ENCODE measurements at regions not wholly inside any gene's neighbourhood (a gene's known extent, or its start where the extent isn't known, plus 50 kb on each side); places are given as distances from the start of the nearest gene placed in this dataset.

DNA sequence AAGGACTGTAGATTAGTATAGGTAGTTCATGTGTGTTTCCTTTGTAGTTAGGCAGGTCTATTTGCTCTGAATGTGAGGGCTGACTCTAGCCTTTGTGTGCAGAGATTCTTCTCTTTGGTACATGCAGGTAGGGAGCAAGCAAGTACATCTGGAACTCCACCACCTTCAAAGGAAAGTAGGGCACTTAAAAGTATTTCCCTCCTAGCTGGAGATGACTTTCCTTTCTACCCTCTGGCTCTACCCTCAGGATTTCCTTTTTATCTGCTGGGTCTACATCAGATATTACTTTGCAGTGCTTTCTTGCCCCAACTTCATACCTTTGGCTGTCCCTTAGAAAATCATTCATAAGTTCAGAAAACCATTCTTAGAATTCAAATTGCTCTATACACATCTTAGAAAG is 91.7 kb upstream of the HIVEP3 start:
- no peaks in the 10 kb centered on the region for H3K27me3 Mint-ChIP-seq
- no peak for DNase-seq
- peaks cover 5% of the 10 kb centered on the region for H3K36me3 Mint-ChIP-seq
- H3K27ac Mint-ChIP-seq, result no peak overlapping the region
- H3K9me3 Mint-ChIP-seq, result no peaks in the 10 kb centered on the region
- CTCF ChIA-PET, result no interaction called here
- no peak overlapping the region for H3K4me3 Mint-ChIP-seq
- H3K4me1 Mint-ChIP-seq, result peaks cover 32% of the 10 kb centered on the region

DNA sequence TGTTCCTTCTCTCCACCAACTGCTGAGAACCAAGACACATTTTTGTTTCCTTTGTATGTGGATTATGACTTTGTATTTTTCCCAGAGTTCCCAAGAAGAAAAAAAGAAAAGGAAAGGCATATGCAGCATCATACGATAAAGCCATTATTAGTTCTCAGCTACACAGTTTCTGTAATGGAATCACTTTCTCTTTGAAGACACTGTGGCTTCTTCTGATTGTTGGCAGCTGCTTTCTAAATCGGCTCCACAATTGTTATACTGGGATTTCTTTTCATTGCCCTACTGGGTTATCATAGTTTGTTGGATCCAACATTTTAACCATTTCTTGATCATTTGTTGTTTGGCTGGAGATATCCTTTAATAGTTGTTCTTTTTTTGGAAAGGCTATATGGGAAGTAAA is 89.5 kb upstream of the HIVEP3 start:
- CTCF ChIA-PET, result no interaction called here
- no peak for DNase-seq
- Mint-ChIP-seq H3K9me3 (no peaks in the 10 kb centered on the region), H3K36me3 (no peaks in the 10 kb centered on the region), H3K27ac (no peak overlapping the region), H3K4me1 (peaks cover 13% of the 10 kb centered on the region), H3K27me3 (no peaks in the 10 kb centered on the region), H3K4me3 (no peak overlapping the region)

DNA sequence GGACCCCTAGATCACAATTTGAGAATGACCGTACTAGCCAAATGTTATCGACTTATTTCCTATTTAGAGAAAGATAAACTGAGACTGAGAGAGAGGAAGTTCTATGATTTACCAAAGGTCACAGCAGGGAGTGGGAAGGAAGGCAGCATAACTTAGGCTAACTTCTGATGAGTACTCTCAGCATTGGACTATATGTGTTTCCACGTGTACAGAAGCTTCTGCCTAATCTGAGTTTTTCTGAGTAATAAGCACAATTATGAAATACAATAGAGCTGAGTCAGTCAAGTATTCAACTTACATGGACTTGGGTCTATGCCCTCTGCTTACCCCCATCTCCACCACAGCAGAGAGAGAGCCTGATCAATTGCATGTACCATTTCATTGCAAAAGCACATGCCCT is 88.1 kb upstream of the HIVEP3 start:
- H3K9me3 Mint-ChIP-seq, result no peaks in the 10 kb centered on the region
- H3K27ac Mint-ChIP-seq, result no peak overlapping the region
- no peak overlapping the region for H3K4me3 Mint-ChIP-seq
- CTCF ChIA-PET, result no interaction called here
- no peak for DNase-seq
- peaks cover 13% of the 10 kb centered on the region for H3K4me1 Mint-ChIP-seq
- no peaks in the 10 kb centered on the region for H3K36me3 Mint-ChIP-seq
- no peaks in the 10 kb centered on the region for H3K27me3 Mint-ChIP-seq

DNA sequence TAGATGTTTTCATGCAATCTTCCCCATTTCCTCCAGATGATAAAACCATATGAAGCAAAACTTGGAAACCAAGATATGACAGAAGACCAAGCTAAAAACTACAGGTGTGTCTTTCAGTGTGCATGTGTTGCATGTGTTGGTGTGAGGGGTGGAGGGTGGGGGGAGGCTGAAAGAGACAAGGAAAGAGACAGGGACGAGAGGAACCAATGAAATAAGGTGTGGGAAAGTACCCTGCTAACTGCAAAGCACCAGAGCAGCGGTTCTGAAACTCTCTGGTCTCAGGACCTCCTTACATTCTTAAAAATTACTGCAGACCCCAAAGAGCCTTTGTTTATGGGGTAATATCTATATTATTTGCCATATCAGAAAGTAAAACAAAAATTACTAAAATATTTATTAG is 87.4 kb upstream of the HIVEP3 start:
- H3K9me3 Mint-ChIP-seq, result no peaks in the 10 kb centered on the region
- CTCF ChIA-PET, result no interaction called here

DNA sequence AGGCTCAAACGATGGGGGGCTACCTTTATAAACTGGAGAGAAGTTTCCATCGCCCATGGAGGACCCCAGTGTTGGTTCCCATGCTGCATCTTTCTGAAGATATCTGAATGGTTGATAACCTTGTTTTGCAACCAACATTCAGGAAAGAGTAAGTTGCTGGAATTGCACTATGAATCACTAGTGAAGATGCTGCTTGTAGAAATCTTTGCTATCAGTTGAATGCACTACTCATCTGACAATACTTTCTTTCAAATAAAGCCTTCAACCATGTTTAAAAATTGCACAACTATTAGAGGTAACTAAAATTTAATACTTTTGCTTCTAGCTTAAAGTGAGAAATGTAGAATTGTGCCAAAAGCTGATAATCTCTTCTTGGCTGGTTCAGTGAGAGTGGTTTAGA is 86.8 kb upstream of the HIVEP3 start:
- Mint-ChIP-seq H3K36me3 (no peaks in the 10 kb centered on the region), H3K27ac (no peak overlapping the region), H3K4me1 (peaks cover 11% of the 10 kb centered on the region), H3K27me3 (no peaks in the 10 kb centered on the region), H3K9me3 (no peaks in the 10 kb centered on the region), H3K4me3 (no peak overlapping the region)
- CTCF ChIA-PET, result no interaction called here
- no peak for DNase-seq

More for the DNA sequence above, 87.4 kb upstream of the HIVEP3 start:
- H3K27me3 Mint-ChIP-seq, result no peaks in the 10 kb centered on the region
- H3K27ac Mint-ChIP-seq, result no peak overlapping the region
- H3K4me1 Mint-ChIP-seq, result peaks cover 11% of the 10 kb centered on the region
- H3K36me3 Mint-ChIP-seq, result no peaks in the 10 kb centered on the region
- H3K4me3 Mint-ChIP-seq, result no peak overlapping the region
- no peak for DNase-seq

DNA sequence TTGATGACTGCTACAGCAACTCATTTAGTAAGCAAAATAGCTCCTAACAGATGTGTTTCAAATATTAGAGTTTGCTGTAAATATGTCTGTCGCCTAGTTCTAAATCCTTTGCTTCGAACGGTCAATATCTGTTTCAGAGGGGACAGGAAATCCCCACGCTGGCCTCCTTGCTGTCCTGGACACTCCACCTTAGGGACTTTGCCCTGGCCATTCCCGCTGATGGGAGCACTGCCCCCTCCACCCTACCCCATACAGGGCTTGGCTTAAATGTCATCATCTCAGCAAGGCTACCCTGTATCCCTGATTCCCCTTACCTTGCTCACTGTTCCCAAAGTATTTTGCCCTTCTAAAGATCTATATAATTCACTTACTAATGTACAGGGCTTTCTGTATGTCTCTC is 86.1 kb upstream of the HIVEP3 start:
- H3K4me1 Mint-ChIP-seq, result peaks cover 8% of the 10 kb centered on the region
- H3K27ac Mint-ChIP-seq, result no peak overlapping the region
- DNase-seq, result no peak
- no peaks in the 10 kb centered on the region for H3K27me3 Mint-ChIP-seq
- H3K9me3 Mint-ChIP-seq, result no peaks in the 10 kb centered on the region
- CTCF ChIA-PET, result no interaction called here
- no peak overlapping the region for H3K4me3 Mint-ChIP-seq
- no peaks in the 10 kb centered on the region for H3K36me3 Mint-ChIP-seq

DNA sequence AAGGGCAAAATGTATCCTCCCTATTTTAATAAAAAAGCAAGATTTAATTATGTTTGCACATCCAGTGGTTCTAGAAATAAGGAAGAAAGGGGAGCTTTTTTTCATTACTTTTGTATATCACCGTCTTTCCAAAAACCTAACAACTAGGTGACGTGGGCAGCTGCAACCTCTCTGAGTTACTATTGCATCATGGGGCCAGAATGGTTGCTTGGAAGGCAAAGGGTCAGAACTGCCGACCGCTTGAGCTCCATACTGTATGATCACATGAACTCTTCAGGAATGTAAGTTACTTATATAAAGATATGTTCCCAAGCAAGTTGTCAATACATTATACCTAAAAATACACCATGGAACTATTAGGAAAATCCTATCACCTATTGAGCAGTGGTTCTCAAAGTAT is 85.6 kb upstream of the HIVEP3 start:
- H3K9me3 Mint-ChIP-seq, result no peaks in the 10 kb centered on the region
- H3K36me3 Mint-ChIP-seq, result no peaks in the 10 kb centered on the region
- H3K27ac Mint-ChIP-seq, result no peak overlapping the region
- peaks cover 5% of the 10 kb centered on the region for H3K4me1 Mint-ChIP-seq
- no peak overlapping the region for H3K4me3 Mint-ChIP-seq
- no peaks in the 10 kb centered on the region for H3K27me3 Mint-ChIP-seq
- DNase-seq, result no peak
- CTCF ChIA-PET, result no interaction called here

DNA sequence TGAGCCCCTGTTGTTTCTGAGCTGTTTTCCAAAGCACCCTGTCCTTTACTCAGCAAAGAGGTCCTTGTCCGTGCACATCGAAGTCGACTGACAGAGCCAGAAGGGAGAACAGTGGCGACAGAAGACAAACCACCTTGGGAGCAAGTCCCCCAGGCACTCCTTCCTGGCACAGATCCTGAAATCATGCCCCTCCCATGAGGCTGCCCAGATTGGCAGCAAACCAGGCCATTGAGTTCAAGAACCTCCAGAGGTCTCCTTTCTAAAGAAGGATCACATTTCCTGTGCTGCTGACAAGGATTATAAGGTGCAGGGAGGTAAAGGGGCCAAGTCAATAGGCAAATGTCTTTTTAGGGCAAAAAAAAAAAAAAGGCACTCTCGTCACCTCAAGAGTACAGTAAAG is 84.7 kb upstream of the HIVEP3 start:
- CTCF ChIA-PET, result no interaction called here
- DNase-seq, result no peak
- Mint-ChIP-seq H3K36me3 (no peaks in the 10 kb centered on the region), H3K9me3 (no peaks in the 10 kb centered on the region), H3K4me1 (peaks cover 2% of the 10 kb centered on the region), H3K4me3 (no peak overlapping the region), H3K27ac (no peak overlapping the region), H3K27me3 (no peaks in the 10 kb centered on the region)

DNA sequence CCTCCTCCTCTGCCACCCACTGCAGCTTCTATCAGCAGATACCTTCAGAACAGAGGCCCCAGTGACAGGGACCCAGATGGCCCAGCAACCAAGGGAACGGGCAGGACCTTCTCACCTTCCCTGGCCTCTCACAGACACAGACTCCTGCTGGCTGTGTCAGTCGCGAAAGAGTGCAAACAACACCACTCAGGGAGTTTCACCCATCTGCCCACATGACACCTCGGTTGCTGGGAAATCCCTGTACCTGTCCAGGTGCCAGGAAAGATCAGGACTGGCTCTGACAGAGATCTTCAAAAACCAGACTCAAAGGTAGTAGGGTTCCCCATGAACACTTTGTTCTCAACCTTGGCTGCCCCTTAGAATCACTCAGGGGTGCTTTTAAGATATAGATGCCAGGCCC is 83.5 kb upstream of the HIVEP3 start:
- H3K36me3 Mint-ChIP-seq, result no peaks in the 10 kb centered on the region
- H3K4me1 Mint-ChIP-seq, result peaks cover under 1% of the 10 kb centered on the region
- DNase-seq, result no peak
- no peak overlapping the region for H3K27ac Mint-ChIP-seq
- H3K27me3 Mint-ChIP-seq, result no peaks in the 10 kb centered on the region
- H3K4me3 Mint-ChIP-seq, result no peak overlapping the region
- CTCF ChIA-PET, result no interaction called here
- no peaks in the 10 kb centered on the region for H3K9me3 Mint-ChIP-seq

DNA sequence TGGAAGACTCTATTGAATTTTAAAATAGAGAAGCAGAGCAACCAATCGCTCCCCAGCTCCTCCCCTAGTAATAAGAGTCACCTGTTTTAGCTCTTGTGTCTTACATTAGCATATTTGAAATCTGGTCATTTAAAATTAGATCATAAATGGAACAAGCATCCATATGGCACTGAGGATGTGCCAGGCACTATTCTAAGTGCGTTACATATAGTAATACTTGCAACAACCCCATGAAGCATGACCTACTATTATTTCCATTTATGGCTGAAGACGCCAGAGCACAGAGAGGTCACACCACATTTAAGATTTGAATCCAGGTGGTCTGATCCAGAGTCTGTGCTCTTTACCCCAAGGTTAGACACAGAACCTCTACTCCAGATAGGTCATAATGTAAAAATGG is 82.0 kb upstream of the HIVEP3 start:
- peaks cover 8% of the 10 kb centered on the region for H3K4me1 Mint-ChIP-seq
- H3K27me3 Mint-ChIP-seq, result no peaks in the 10 kb centered on the region
- H3K27ac Mint-ChIP-seq, result no peak overlapping the region
- no peaks in the 10 kb centered on the region for H3K9me3 Mint-ChIP-seq
- no peaks in the 10 kb centered on the region for H3K36me3 Mint-ChIP-seq
- CTCF ChIA-PET, result no interaction called here
- no peak for DNase-seq
- no peak overlapping the region for H3K4me3 Mint-ChIP-seq

DNA sequence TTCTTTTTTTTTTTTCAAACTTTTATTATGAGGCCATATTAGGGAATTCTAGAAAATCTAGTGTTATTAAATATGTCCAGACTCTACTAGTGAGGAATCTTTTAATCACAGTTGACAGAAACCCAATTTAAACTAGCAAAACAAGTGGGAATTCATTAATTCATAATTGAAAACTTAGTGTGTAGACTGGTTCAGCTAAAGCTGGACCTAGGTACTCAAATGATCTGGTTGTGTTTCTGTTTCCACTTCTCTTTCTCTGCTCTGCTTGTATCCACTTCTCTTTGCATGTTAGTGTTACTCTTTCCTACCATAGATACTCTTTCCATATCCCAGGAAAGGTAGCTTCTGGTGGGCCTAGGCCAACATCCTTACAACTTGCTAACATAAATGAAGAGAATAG is 81.2 kb upstream of the HIVEP3 start:
- CTCF ChIA-PET, result no interaction called here
- H3K36me3 Mint-ChIP-seq, result no peaks in the 10 kb centered on the region
- H3K27me3 Mint-ChIP-seq, result no peaks in the 10 kb centered on the region
- no peak for DNase-seq
- H3K27ac Mint-ChIP-seq, result no peak overlapping the region
- peaks cover 8% of the 10 kb centered on the region for H3K4me1 Mint-ChIP-seq
- H3K9me3 Mint-ChIP-seq, result peaks cover 3% of the 10 kb centered on the region
- H3K4me3 Mint-ChIP-seq, result no peak overlapping the region

DNA sequence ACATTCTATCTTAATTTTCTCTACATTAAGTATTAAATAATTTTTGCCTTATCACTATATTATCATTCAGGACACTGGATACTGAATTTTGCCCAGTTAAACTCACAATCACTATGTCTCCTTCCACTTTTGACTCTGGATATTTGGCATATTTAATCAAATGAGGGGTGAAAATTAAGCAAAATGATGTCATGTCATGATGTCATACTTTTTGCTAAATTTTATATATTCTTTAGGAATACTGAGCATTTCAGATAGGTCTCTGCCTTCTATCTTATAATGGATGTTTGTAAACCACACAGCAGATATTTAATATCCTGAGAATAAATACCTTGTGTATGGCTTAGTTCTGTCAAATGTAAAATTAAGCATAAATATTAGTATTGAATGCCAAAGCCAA is 79.5 kb upstream of the HIVEP3 start:
- CTCF ChIA-PET, result no interaction called here
- no peak overlapping the region for H3K27ac Mint-ChIP-seq
- peaks cover 6% of the 10 kb centered on the region for H3K36me3 Mint-ChIP-seq
- no peaks in the 10 kb centered on the region for H3K27me3 Mint-ChIP-seq
- peaks cover 8% of the 10 kb centered on the region for H3K4me1 Mint-ChIP-seq
- DNase-seq, result no peak
- H3K9me3 Mint-ChIP-seq, result peaks cover 12% of the 10 kb centered on the region
- no peak overlapping the region for H3K4me3 Mint-ChIP-seq

DNA sequence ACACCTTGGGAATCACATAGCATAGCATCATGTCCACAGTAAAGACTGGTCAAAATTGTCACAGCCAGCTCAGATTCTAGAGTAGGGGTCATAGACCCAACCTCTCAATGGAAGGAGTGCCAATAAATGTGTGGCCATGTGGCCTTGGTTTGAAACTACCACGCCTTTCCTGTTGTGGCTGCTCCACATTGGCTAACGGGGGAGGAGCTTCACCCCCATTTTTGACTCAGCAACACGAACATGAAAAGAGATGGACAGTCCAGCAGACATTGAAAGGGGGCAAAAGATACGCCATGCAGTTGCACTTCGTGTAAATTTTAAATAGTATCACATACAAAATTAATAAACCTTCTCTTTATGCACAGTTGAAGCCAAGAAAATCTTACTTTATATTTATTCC is 78.4 kb upstream of the HIVEP3 start:
- peaks cover 8% of the 10 kb centered on the region for H3K4me1 Mint-ChIP-seq
- H3K27ac Mint-ChIP-seq, result no peak overlapping the region
- H3K27me3 Mint-ChIP-seq, result no peaks in the 10 kb centered on the region
- H3K36me3 Mint-ChIP-seq, result peaks cover 6% of the 10 kb centered on the region
- CTCF ChIA-PET, result no interaction called here
- peaks cover 12% of the 10 kb centered on the region for H3K9me3 Mint-ChIP-seq
- H3K4me3 Mint-ChIP-seq, result no peak overlapping the region
- no peak for DNase-seq

DNA sequence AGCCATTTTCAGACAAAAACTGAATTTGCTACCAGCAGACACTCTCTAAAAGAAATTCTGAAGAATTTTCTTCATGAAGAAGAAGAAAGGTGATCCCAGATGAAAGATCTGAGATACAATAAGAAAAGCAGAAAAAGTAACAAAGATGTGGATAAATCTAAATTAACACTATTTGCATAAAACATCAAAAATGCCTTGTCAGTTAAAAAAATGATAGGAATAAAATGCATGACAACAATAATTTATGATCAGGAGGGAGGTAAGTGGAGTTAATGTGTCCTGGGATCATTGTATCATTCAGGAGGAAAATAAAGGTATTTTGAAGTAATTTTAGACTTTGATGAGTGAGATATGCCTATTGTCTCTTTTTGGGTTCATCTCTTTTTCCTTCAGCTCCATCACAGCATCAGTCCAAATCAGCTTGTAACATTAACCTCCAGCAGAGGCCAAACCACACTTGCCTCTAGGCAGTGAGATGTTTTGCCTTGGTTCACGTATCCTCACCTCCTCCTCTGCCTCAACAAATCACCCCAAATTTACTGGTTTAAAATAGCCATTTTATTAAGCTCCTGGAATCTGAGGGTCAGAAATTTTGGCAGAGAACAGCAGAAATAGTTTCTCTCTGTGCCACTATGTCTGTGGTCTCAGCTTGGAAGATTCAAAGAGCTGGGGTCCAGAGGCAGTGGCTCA is 76.9 kb upstream of the HIVEP3 start:
- Mint-ChIP-seq H3K27ac (no peak overlapping the region), H3K36me3 (peaks cover 6% of the 10 kb centered on the region), H3K27me3 (no peaks in the 10 kb centered on the region), H3K9me3 (peaks cover 12% of the 10 kb centered on the region), H3K4me1 (peaks cover 8% of the 10 kb centered on the region), H3K4me3 (no peak overlapping the region)
- DNase-seq, result no peak
- CTCF ChIA-PET, result interaction anchor here (1.1 kb wide), 1 partner anchor 55 kb away, joined by 3 read pairs; no protein-coding TSS in a partner anchor

DNA sequence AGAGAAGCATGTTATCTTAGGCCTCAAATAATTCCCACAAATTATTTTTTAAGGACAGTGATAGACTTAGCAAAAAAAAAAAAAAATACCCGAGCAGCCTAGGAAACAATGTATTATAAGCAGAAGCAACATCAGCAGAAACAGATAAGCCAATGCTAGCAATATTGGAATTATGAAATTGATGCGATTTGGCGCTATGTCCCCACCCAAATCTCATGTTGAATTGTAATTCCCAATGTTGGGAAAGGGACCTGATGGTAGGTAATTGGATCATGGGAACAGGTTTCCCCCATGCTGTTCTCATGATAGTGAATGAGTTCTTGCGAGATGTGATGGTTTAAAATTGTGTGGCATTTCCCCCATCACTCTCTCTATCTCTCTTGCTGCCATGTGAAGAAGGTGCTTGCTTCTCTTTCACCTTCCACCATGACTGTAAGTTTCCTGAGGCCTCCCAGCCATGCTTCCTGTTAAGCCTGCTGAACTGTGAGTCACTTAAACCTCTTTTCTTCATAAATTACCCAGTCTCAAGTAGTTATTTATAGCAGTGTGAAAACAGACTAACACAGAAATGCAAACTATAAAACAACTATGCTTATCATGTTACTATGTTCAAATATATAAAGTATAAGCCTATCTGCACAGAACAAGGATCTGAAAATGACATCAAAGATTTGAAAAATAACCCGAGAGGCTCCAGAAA is 75.6 kb upstream of the HIVEP3 start:
- Mint-ChIP-seq H3K27me3 (no peaks in the 10 kb centered on the region), H3K4me3 (no peak overlapping the region), H3K27ac (no peak overlapping the region), H3K4me1 (peaks cover 8% of the 10 kb centered on the region), H3K36me3 (peaks cover 6% of the 10 kb centered on the region), H3K9me3 (peaks cover 12% of the 10 kb centered on the region)
- CTCF ChIA-PET, result no interaction called here
- DNase-seq, result no peak
